NT2/D1 (cell line): ENCODE measurements at regions not wholly inside any gene's neighbourhood (a gene's known extent, or its start where the extent isn't known, plus 50 kb on each side); places are given as distances from the start of the nearest gene placed in this dataset.

Experiments used
- DNase-seq: peaks from one replicate; pipeline ENCODE4 v3.0.0-alpha.2; 2011; ENCODE audit warnings: low read depth, low spot score
- H3K27me3 ChIP-seq: 2 replicates; pipeline ENCODE4 v1.6.0; 2011; ENCODE audit warnings: mild to moderate bottlenecking; ENCODE audit not compliant: insufficient read length, insufficient read depth
- H3K36me3 ChIP-seq: 2 replicates; pipeline ENCODE4 v1.6.1; 2011; ENCODE audit warnings: mild to moderate bottlenecking, low read length, mixed read lengths; ENCODE audit not compliant: insufficient read depth, insufficient read length
- H3K4me1 ChIP-seq: 2 replicates; pipeline ENCODE4 v1.5.1; 2011; ENCODE audit not compliant: insufficient read depth, insufficient read length
- H3K4me3 ChIP-seq: 2 replicates; pipeline ENCODE4 v1.5.1; 2011; ENCODE audit warnings: low read depth; ENCODE audit not compliant: insufficient read length
- H3K9ac ChIP-seq: 2 replicates; pipeline ENCODE4 v1.6.0; 2011; ENCODE audit warnings: low read depth; ENCODE audit not compliant: insufficient read length
- H3K9me3 ChIP-seq: 2 replicates; pipeline ENCODE4 v1.5.1; 2011; ENCODE audit warnings: mild to moderate bottlenecking, low read length; ENCODE audit not compliant: insufficient read depth
- SUZ12 ChIP-seq: IDR thresholded peaks from 2 replicates; pipeline ENCODE4 v1.6.1; 2011; ENCODE audit not compliant: insufficient read length, insufficient read depth; ENCODE audit errors: extremely low read depth
- YY1 ChIP-seq: IDR thresholded peaks from 2 replicates; pipeline ENCODE4 v1.6.1; 2011; ENCODE audit not compliant: insufficient read length, insufficient read depth
- ZNF274 ChIP-seq: IDR thresholded peaks from 2 replicates; pipeline ENCODE4 v1.6.1; 2011; ENCODE audit warnings: mild to moderate bottlenecking, low read depth, low read length

GRCh38 chr10:123553810-123554430 lies 112.2 kb upstream of the GPR26 start:
- Histone ChIP-seq H3K9ac (no peak overlapping the region), H3K9me3 (no peaks in the 10 kb centered on the region), H3K27me3 (peaks cover 4% of the 10 kb centered on the region), H3K36me3 (no peaks in the 10 kb centered on the region), H3K4me1 (peaks cover 8% of the 10 kb centered on the region), H3K4me3 (no peak overlapping the region)
- no peak for TF ChIP-seq YY1
- no peak for TF ChIP-seq SUZ12
- no peak for TF ChIP-seq ZNF274
- DNase-seq: no peak

GRCh38 chr10:123554656-123555055 lies 111.5 kb upstream of the GPR26 start:
- Histone ChIP-seq H3K27me3 (peaks cover 4% of the 10 kb centered on the region), H3K4me3 (no peak overlapping the region), H3K4me1 (peaks cover 8% of the 10 kb centered on the region), H3K9me3 (no peaks in the 10 kb centered on the region), H3K36me3 (no peaks in the 10 kb centered on the region), H3K9ac (no peak overlapping the region)
- TF ChIP-seq SUZ12: no peak
- TF ChIP-seq ZNF274: no peak
- TF ChIP-seq YY1: no peak
- DNase-seq: no peak

DNA sequence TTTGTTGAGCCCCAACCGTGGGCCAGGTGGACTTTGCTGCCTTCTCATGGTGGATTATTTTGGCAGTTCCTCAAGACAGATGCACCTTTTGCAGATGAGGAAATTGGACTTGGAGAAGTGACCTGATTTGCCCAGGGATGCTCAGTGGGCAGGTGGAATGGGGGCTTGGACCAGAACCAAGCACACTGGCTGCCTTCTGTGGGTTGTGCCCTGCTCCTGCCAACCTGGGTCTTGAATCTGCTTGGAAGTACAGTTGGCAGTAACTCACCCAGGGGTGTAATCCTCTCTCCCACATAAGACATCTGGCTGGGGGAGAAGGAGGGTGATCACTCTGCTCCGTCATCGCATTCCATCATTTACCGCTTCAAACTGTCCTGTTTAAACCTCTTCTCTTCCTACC lies 110.5 kb upstream of the GPR26 start:
- TF ChIP-seq YY1 (no peak), SUZ12 (no peak), ZNF274 (no peak)
- Histone ChIP-seq H3K4me3 (no peak overlapping the region), H3K9ac (no peak overlapping the region), H3K27me3 (peaks cover 4% of the 10 kb centered on the region), H3K4me1 (peaks cover 6% of the 10 kb centered on the region), H3K9me3 (no peaks in the 10 kb centered on the region), H3K36me3 (no peaks in the 10 kb centered on the region)
- no peak for DNase-seq

DNA sequence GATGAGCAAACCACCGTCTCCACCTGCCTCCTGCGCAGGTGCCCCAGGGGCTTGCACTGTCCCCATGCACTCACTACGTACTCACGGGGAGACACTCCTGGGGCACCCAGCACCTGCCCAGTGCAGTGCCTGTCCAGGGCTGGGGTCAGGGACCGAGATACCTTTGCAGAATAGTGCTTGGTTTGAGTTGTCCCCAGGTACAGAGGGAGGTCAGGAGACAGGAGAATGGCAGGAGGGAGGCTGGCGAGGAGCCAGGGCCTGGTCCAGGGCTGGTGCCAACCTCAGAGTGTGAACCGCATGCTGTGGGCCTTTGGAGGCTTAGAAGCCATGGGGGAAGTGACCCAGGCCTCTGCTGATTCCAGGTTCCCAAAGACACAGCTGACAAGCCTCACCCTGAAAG lies 110.1 kb upstream of the GPR26 start:
- Histone ChIP-seq H3K27me3 (peaks cover 4% of the 10 kb centered on the region), H3K36me3 (no peaks in the 10 kb centered on the region), H3K9ac (no peak overlapping the region), H3K4me3 (no peak overlapping the region), H3K4me1 (peaks cover 2% of the 10 kb centered on the region), H3K9me3 (no peaks in the 10 kb centered on the region)
- no peak for TF ChIP-seq SUZ12
- no peak for TF ChIP-seq ZNF274
- TF ChIP-seq YY1: no peak
- DNase-seq: no peak

- no peaks in the 10 kb centered on the region for H3K36me3 ChIP-seq
- H3K9me3 ChIP-seq: no peaks in the 10 kb centered on the region
- H3K27me3 ChIP-seq: peaks cover 4% of the 10 kb centered on the region
- peaks cover 2% of the 10 kb centered on the region for H3K4me1 ChIP-seq
- no peak for TF ChIP-seq YY1
- TF ChIP-seq ZNF274: no peak
- no peak for TF ChIP-seq SUZ12
- DNase-seq: no peak
- no peak overlapping the region for H3K9ac ChIP-seq
- no peak overlapping the region for H3K4me3 ChIP-seq
These were observed 109.4 kb upstream of the GPR26 start for GRCh38 chr10:123556736-123557135.

- peaks cover 2% of the 10 kb centered on the region for H3K4me1 ChIP-seq
- no peak overlapping the region for H3K4me3 ChIP-seq
- peaks cover 4% of the 10 kb centered on the region for H3K27me3 ChIP-seq
- H3K9ac ChIP-seq: no peak overlapping the region
- H3K36me3 ChIP-seq: no peaks in the 10 kb centered on the region
- TF ChIP-seq YY1 (no peak), ZNF274 (no peak), SUZ12 (no peak)
- DNase-seq: no peak
- H3K9me3 ChIP-seq: no peaks in the 10 kb centered on the region
These were observed 108.6 kb upstream of the GPR26 start for GRCh38 chr10:123557366-123558108.

GRCh38 chr10:123558651-123559050 lies 107.5 kb upstream of the GPR26 start:
- no peak overlapping the region for H3K4me3 ChIP-seq
- H3K9ac ChIP-seq: no peak overlapping the region
- no peak for DNase-seq
- H3K36me3 ChIP-seq: no peaks in the 10 kb centered on the region
- no peaks in the 10 kb centered on the region for H3K9me3 ChIP-seq
- peaks cover 2% of the 10 kb centered on the region for H3K4me1 ChIP-seq
- H3K27me3 ChIP-seq: peaks cover 4% of the 10 kb centered on the region
- no peak for TF ChIP-seq YY1
- no peak for TF ChIP-seq SUZ12
- TF ChIP-seq ZNF274: no peak

DNA sequence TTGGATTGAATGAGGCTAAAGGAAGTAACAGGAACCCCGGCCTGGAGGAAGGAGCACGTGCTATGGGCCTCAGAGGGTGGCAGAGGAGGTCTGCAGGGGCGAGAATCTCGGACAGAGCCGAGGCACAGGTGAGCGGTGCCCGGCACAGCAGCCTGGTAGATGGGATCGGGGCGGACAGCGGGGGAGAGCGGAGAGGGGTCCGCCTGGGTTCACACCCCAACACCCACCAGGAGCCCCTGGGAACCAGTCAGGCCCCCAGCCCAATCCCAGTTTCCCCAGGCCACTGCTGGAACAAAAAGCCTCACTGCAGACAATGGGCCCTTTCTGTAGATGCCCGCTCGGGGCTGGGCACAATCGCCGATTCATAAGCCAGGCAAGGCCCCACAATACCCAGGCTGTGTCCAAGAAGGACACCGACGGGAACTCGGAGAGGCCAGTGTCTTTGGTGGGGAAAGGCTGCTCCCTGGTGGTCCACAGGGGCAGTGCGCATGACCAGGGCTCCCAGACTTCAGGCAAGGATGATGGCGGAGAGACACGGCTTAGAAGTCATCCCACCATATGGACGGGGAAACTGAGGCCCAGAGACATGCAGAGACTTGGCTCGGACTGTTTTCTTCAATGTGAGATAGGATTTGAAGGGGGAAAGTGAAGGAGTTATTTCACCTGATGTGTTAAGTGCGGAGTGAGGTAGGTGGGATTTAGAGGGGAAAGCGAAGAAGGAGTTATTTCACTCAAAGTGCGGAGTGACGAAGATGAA lies 106.9 kb upstream of the GPR26 start:
- TF ChIP-seq SUZ12: no peak
- no peak for TF ChIP-seq YY1
- TF ChIP-seq ZNF274: no peak
- Histone ChIP-seq H3K4me1 (peaks cover 2% of the 10 kb centered on the region), H3K9me3 (no peaks in the 10 kb centered on the region), H3K27me3 (peaks cover 4% of the 10 kb centered on the region), H3K9ac (no peak overlapping the region), H3K4me3 (no peak overlapping the region), H3K36me3 (no peaks in the 10 kb centered on the region)
- DNase-seq: peak; percentile 60
